AG04449 (cell line): ENCODE measurements at regions not wholly inside any gene's neighbourhood (a gene's known extent, or its start where the extent isn't known, plus 50 kb on each side); places are given as distances from the start of the nearest gene placed in this dataset.

Experiments used
- CTCF ChIA-PET: fragments of 350-600 bp; formaldehyde crosslinking; extraction: SDS; loops from one replicate; lab custom pipeline; 2021; ENCODE audit warnings: antibody characterized with exemption; lab: Yijun Ruan, JAX
- POLR2A ChIA-PET: fragments of 400-600, 350-600 bp; formaldehyde crosslinking; extraction: SDS; loops from one replicate; lab custom pipeline; 2020; ENCODE audit warnings: antibody characterized with exemption, inconsistent platforms; lab: Yijun Ruan, JAX
- DNase-seq: peaks from one replicate; pipeline ENCODE4 v3.0.0-alpha.2; 2010; ENCODE audit warnings: low read depth, low spot score
- H3K4me3 ChIP-seq: 2 replicates; pipeline ENCODE4 v1.5.1; 2011; ENCODE audit warnings: low read depth, mild to moderate bottlenecking, control low read depth, low read length
- CTCF ChIP-seq: IDR thresholded peaks from one replicate; pipeline ENCODE4 v1.5.1; 2011; ENCODE audit warnings: mild to moderate bottlenecking, moderate library complexity, low read length, control low read depth, inconsistent platforms; ENCODE audit not compliant: insufficient read depth; ENCODE audit errors: missing control alignments

GRCh38 chr13:89930861-89931260 is 1416.6 kb upstream of the MIR17HG start:
- no peak overlapping the region for H3K4me3 ChIP-seq
- POLR2A ChIA-PET = no interaction called here
- CTCF ChIA-PET = no interaction called here
- TF ChIP-seq CTCF = no peak
- no peak for DNase-seq

- H3K4me3 ChIP-seq = no peak overlapping the region
- no peak for DNase-seq
- CTCF ChIA-PET = no interaction called here
- POLR2A ChIA-PET = no interaction called here
- TF ChIP-seq CTCF = no peak
Observed at GRCh38 chr13:89932902-89933301, 1414.6 kb upstream of the MIR17HG start.

- CTCF ChIA-PET = no interaction called here
- no peak for DNase-seq
- TF ChIP-seq CTCF = no peak
- POLR2A ChIA-PET = no interaction called here
- no peak overlapping the region for H3K4me3 ChIP-seq
Observed at GRCh38 chr13:89936256-89936655, 1411.2 kb upstream of the MIR17HG start.

- TF ChIP-seq CTCF = no peak
- CTCF ChIA-PET = no interaction called here
- no peak for DNase-seq
- no peak overlapping the region for H3K4me3 ChIP-seq
- POLR2A ChIA-PET = no interaction called here
Observed at GRCh38 chr13:89937420-89937819, 1410.1 kb upstream of the MIR17HG start.

- CTCF ChIA-PET = no interaction called here
- DNase-seq = no peak
- no peak overlapping the region for H3K4me3 ChIP-seq
- POLR2A ChIA-PET = no interaction called here
- TF ChIP-seq CTCF = no peak
Observed at GRCh38 chr13:89940383-89940782, 1407.1 kb upstream of the MIR17HG start.

- ChIA-PET POLR2A (no interaction called here), CTCF (no interaction called here)
- DNase-seq = no peak
- no peak overlapping the region for H3K4me3 ChIP-seq
- no peak for TF ChIP-seq CTCF
Observed at GRCh38 chr13:89943139-89943538, 1404.3 kb upstream of the MIR17HG start.
